ENCODE measurements at regions not wholly inside any gene's neighbourhood (a gene's known extent, or its start where the extent isn't known, plus 50 kb on each side); places are given as distances from the start of the nearest gene placed in this dataset.

GRCh38 chr16:60328152-60328551 is 1594.0 kb upstream of the GOT2 start:
- WGBS, 3 donors, result 88 to 92% (median 91%) methylated on average over 1 of the region's 1 CpG
- no peak overlapping the region for H3K4me3 ChIP-seq
- H3K27ac ChIP-seq, result no peak overlapping the region
- no peak for DNase-seq
- TF ChIP-seq POLR2A (IDR thresholded peaks at IDR 0.05) (no peak), CTCF (IDR thresholded peaks at IDR 0.05) (no peak), EP300 (IDR thresholded peaks at IDR 0.05) (no peak)
- no peaks in the 10 kb centered on the region for H3K27me3 ChIP-seq
- H3K36me3 ChIP-seq, result no peaks in the 10 kb centered on the region
- H3K9me3 ChIP-seq, result no peaks in the 10 kb centered on the region
- intact Hi-C loops (cut with DNase I), result no loop called here
- no peaks in the 10 kb centered on the region for H3K4me1 ChIP-seq (ENCODE audit: insufficient read depth)

- Histone ChIP-seq H3K27me3 (no peaks in the 10 kb centered on the region), H3K36me3 (no peaks in the 10 kb centered on the region), H3K4me1 (ENCODE audit: insufficient read depth) (no peaks in the 10 kb centered on the region), H3K9me3 (no peaks in the 10 kb centered on the region), H3K4me3 (no peak overlapping the region), H3K27ac (no peak overlapping the region)
- no peak for DNase-seq
- intact Hi-C loops (cut with DNase I), result no loop called here
- TF ChIP-seq POLR2A (IDR thresholded peaks at IDR 0.05) (no peak), EP300 (IDR thresholded peaks at IDR 0.05) (no peak), CTCF (IDR thresholded peaks at IDR 0.05) (no peak)
- 90 to 96% (median 95%) methylated on average over 2 of the region's 2 CpGs for WGBS, 3 donors
Observed at GRCh38 chr16:60318486-60318885, 1584.4 kb upstream of the GOT2 start.

GRCh38 chr16:60310846-60311445 is 1576.8 kb upstream of the GOT2 start:
- Histone ChIP-seq H3K4me3 (no peak overlapping the region), H3K27ac (no peak overlapping the region), H3K27me3 (no peaks in the 10 kb centered on the region), H3K36me3 (no peaks in the 10 kb centered on the region), H3K9me3 (no peaks in the 10 kb centered on the region), H3K4me1 (ENCODE audit: insufficient read depth) (no peaks in the 10 kb centered on the region)
- no peak for DNase-seq
- 85 to 90% (median 89%) methylated on average over 1 of the region's 1 CpG for WGBS, 3 donors
- no peak for TF ChIP-seq POLR2A (IDR thresholded peaks at IDR 0.05)
- TF ChIP-seq CTCF (IDR thresholded peaks at IDR 0.05), result no peak
- TF ChIP-seq EP300 (IDR thresholded peaks at IDR 0.05), result no peak
- intact Hi-C loops (cut with DNase I), result no loop called here

- WGBS, 3 donors, result 49 to 81% (median 56%) methylated on average over 2 of the region's 2 CpGs
- Histone ChIP-seq H3K4me3 (no peak overlapping the region), H3K9me3 (no peaks in the 10 kb centered on the region), H3K36me3 (no peaks in the 10 kb centered on the region), H3K27me3 (no peaks in the 10 kb centered on the region), H3K27ac (no peak overlapping the region), H3K4me1 (ENCODE audit: insufficient read depth) (no peaks in the 10 kb centered on the region)
- no peak for TF ChIP-seq POLR2A (IDR thresholded peaks at IDR 0.05)
- no peak for TF ChIP-seq CTCF (IDR thresholded peaks at IDR 0.05)
- TF ChIP-seq EP300 (IDR thresholded peaks at IDR 0.05), result no peak
- no peak for DNase-seq
- intact Hi-C loops (cut with DNase I), result no loop called here
Observed at GRCh38 chr16:60304720-60305119, 1570.6 kb upstream of the GOT2 start.

Data from ovary (tissue), 7 donors.